Right renal cortex interstitium (tissue), 3 donors: ENCODE measurements at regions not wholly inside any gene's neighbourhood (a gene's known extent, or its start where the extent isn't known, plus 50 kb on each side); places are given as distances from the start of the nearest gene placed in this dataset.
A peak's percentile ranks its signal among the peaks of the same experiment; 100 is the strongest.

Experiments used
- DNase-seq, 3 donors: peaks; one replicate each; pipeline ENCODE4 v3.0.0-alpha.2; 2013; ENCODE audit warnings: low read depth in 3 of 3, low spot score in 2 of 3

GRCh38 chr1:38283696-38284470, 237.3 kb upstream of the POU3F1 start:
- DNase-seq, result no peak

GRCh38 chr1:38279148-38279547, 232.6 kb upstream of the POU3F1 start:
- no peak for DNase-seq

- DNase-seq, result no peak
Measured at GRCh38 chr1:38277646-38278045, 231.1 kb upstream of the POU3F1 start.

- no peak for DNase-seq
Measured at GRCh38 chr1:38275960-38276359, 229.4 kb upstream of the POU3F1 start.

- peak in 2 of 3 donors; percentile 27 to 29 for DNase-seq
Measured at GRCh38 chr1:38274974-38275373, 228.4 kb upstream of the POU3F1 start.

- DNase-seq, result no peak
Measured at GRCh38 chr1:38273196-38273804, 226.7 kb upstream of the POU3F1 start.

- no peak for DNase-seq
Measured at GRCh38 chr1:38272515-38272914, 225.9 kb upstream of the POU3F1 start.

GRCh38 chr1:38270849-38271633, 224.4 kb upstream of the POU3F1 start:
- no peak for DNase-seq

- DNase-seq, result no peak
Measured at GRCh38 chr1:38269923-38270848, 223.6 kb upstream of the POU3F1 start.

- DNase-seq, result no peak
Measured at GRCh38 chr1:38268226-38268625, 221.6 kb upstream of the POU3F1 start.

GRCh38 chr1:38267037-38268036, 220.7 kb upstream of the POU3F1 start:
- DNase-seq, result no peak

- DNase-seq, result no peak
Measured at GRCh38 chr1:38266197-38266520, 219.6 kb upstream of the POU3F1 start.

- DNase-seq, result no peak
Measured at GRCh38 chr1:38265293-38266196, 219.0 kb upstream of the POU3F1 start.

- DNase-seq, result no peak
Measured at GRCh38 chr1:38263438-38263837, 216.8 kb upstream of the POU3F1 start.

- no peak for DNase-seq
Measured at GRCh38 chr1:38261574-38261973, 215.0 kb upstream of the POU3F1 start.

- no peak for DNase-seq
Measured at GRCh38 chr1:38258085-38258627, 211.6 kb upstream of the POU3F1 start.

GRCh38 chr1:38257374-38257773, 210.8 kb upstream of the POU3F1 start:
- DNase-seq, result no peak

GRCh38 chr1:38256072-38256471, 209.5 kb upstream of the POU3F1 start:
- DNase-seq, result no peak
